Spleen (tissue), 11 donors: ENCODE measurements at regions not wholly inside any gene's neighbourhood (a gene's known extent, or its start where the extent isn't known, plus 50 kb on each side); places are given as distances from the start of the nearest gene placed in this dataset.

Experiments used
- DNase-seq: peaks from one replicate; pipeline ENCODE4 v3.0.0-alpha.2; 2020
- H3K27ac ChIP-seq, 8 donors: fragments of 200-600 bp; sonication (generic) in 7 of 8; 1 replicate in 4 of 8; 2 replicates in 4 of 8; pipeline versions ENCODE4 v1.5.0 to v1.8.0; 2016 to 2021; ENCODE audit warnings: inconsistent platforms in 4 of 8, mild to moderate bottlenecking in 4 of 8, moderate library complexity in 1 of 8
- H3K27me3 ChIP-seq, 7 donors: fragments of 200-600 bp; sonication (generic) in 6 of 7; replicated peaks in 1 of 7; 1 replicate in 4 of 7; 2 replicates in 3 of 7; pipeline versions ENCODE4 v1.5.0 to v1.8.0; 2016 to 2021; ENCODE audit warnings: inconsistent platforms in 3 of 7, mild to moderate bottlenecking in 1 of 7
- H3K36me3 ChIP-seq, 6 donors: fragments of 200-600 bp; sonication (generic) in 5 of 6; 1 replicate in 4 of 6; 2 replicates in 2 of 6; pipeline versions ENCODE4 v1.5.0 to v1.8.0; 2016 to 2021; ENCODE audit warnings: inconsistent platforms in 2 of 6
- H3K4me1 ChIP-seq, 6 donors: fragments of 200-600 bp; sonication (generic) in 5 of 6; 1 replicate in 3 of 6; 2 replicates in 3 of 6; pipeline versions ENCODE4 v1.5.0 to v1.8.0; 2016 to 2021; ENCODE audit warnings: inconsistent platforms in 3 of 6
- H3K4me3 ChIP-seq, 8 donors: fragments of 200-600 bp; sonication (generic) in 7 of 8; 1 replicate in 4 of 8; 2 replicates in 4 of 8; pipeline versions ENCODE4 v1.5.0 to v1.8.0; 2016 to 2021; ENCODE audit warnings: inconsistent platforms in 4 of 8, mild to moderate bottlenecking in 4 of 8, moderate library complexity in 2 of 8
- H3K9me3 ChIP-seq, 8 donors: fragments of 200-600 bp; sonication (generic) in 7 of 8; 1 replicate in 4 of 8; 2 replicates in 4 of 8; pipeline versions ENCODE4 v1.5.0 to v1.8.0; 2016 to 2021; ENCODE audit warnings: inconsistent platforms in 4 of 8
- CTCF ChIP-seq, 11 experiments: fragments of 200-600 bp in 7 of 11; fragments of 450-650 bp in 4 of 11; sonication (generic) in 4 of 11; IDR thresholded peaks in 8 of 11; conservative IDR thresholded peaks in 3 of 11; 1 replicate in 7 of 11; 2 replicates in 4 of 11; pipeline versions ENCODE4 v1.4.0 to v1.8.0; 2016 to 2021; ENCODE audit warnings: antibody characterized with exemption in 11 of 11, inconsistent platforms in 4 of 11, mild to moderate bottlenecking in 1 of 11
- POLR2A ChIP-seq, 3 donors: fragments of 450-650 bp; IDR thresholded peaks; one replicate each; pipeline ENCODE4 v1.5.1; 2017; ENCODE audit warnings: antibody characterized with exemption in 3 of 3, mild to moderate bottlenecking in 1 of 3
- POLR2AphosphoS5 ChIP-seq, 3 donors: sonication (generic); formaldehyde crosslinking; IDR thresholded peaks; one replicate each; pipeline ENCODE4 v1.5.1; 2017; ENCODE audit warnings: antibody characterized with exemption in 3 of 3
- WGBS, 5 donors: extraction: QIAGEN DNeasy Blood & Tissue Kit in 3 of 5; methylation state at CpG; one replicate each; pipeline versions ENCODE4 v1.1.5 to v1.1.7; 2013 to 2018; 5-methylcytosine and 5-hydroxymethylcytosine counted together
- intact Hi-C: fragments of 100-400 bp; cut with DNase I; formaldehyde crosslinking; loops from one replicate; pipeline ENCODE4 v1.15.0; 2023; ENCODE audit warnings: low total_unique reads
- donor health status: healthy with polysubstance abuse.
- donor health status: DM: no; HTN: no; CAD: no; lungs with moderate emphysema.
- donor health status: DM: no; HTN: no; CAD: no.
- donor health status: Bipolar disorder and iron deficiency.
- donor health status: healthy.
- donor health status: DM: no; HTN: no; CAD: no.
- donor health status: DM: yes; HTN: yes; CAD: no.

- DNase-seq = no peak
- intact Hi-C loops = no loop called here
- Histone ChIP-seq H3K36me3 (peaks cover 3 to 93% (median 34%) of the 10 kb centered on the region in 6 donors), H3K27ac (peak overlapping the region in 6 of 8 donors; percentile 18 to 72 (median 60)), H3K27me3 (no peaks in the 10 kb centered on the region), H3K4me1 (peaks cover 9 to 58% (median 34%) of the 10 kb centered on the region in 6 donors), H3K9me3 (no peaks in the 10 kb centered on the region), H3K4me3 (no peak overlapping the region)
- WGBS, 5 donors = 51 to 68% (median 60%) methylated on average over 5 of the region's 5 CpGs
- peak in 1 of 3 donors; percentile 17 for TF ChIP-seq POLR2AphosphoS5 (IDR thresholded peaks at IDR 0.05)
- no peak for TF ChIP-seq POLR2A (IDR thresholded peaks at IDR 0.05)
- no peak for TF ChIP-seq CTCF (IDR thresholded peaks at IDR 0.05 in 8 of 11, conservative IDR thresholded peaks at IDR 0.05 in 3 of 11)
These were observed 152.8 kb upstream of the RIPOR2 start for GRCh38 chr6:25088513-25088912.

- Histone ChIP-seq H3K4me3 (no peak overlapping the region), H3K27me3 (no peaks in the 10 kb centered on the region), H3K4me1 (peaks cover 9 to 58% (median 34%) of the 10 kb centered on the region in 6 donors), H3K9me3 (no peaks in the 10 kb centered on the region), H3K27ac (peak overlapping the region in 4 of 8 donors; percentile 32 to 72 (median 58)), H3K36me3 (peaks cover under 1 to 93% (median 31%) of the 10 kb centered on the region in 6 donors)
- intact Hi-C loops = no loop called here
- TF ChIP-seq CTCF (IDR thresholded peaks at IDR 0.05 in 8 of 11, conservative IDR thresholded peaks at IDR 0.05 in 3 of 11) (no peak), POLR2AphosphoS5 (IDR thresholded peaks at IDR 0.05) (no peak), POLR2A (IDR thresholded peaks at IDR 0.05) (no peak)
- WGBS, 5 donors = 26 to 75% (median 38%) methylated on average over 2 of the region's 2 CpGs
- no peak for DNase-seq
These were observed 153.7 kb upstream of the RIPOR2 start for GRCh38 chr6:25089442-25089841.

GRCh38 chr6:25094726-25095125, 159.0 kb upstream of the RIPOR2 start:
- Histone ChIP-seq H3K4me3 (no peak overlapping the region), H3K9me3 (no peaks in the 10 kb centered on the region), H3K4me1 (peaks cover 0 to 8% (median under 1%) of the 10 kb centered on the region in 6 donors), H3K27ac (peak overlapping the region in 2 of 8 donors; percentile 2 to 8), H3K27me3 (no peaks in the 10 kb centered on the region), H3K36me3 (peaks cover 3 to 98% (median 41%) of the 10 kb centered on the region in 6 donors)
- TF ChIP-seq POLR2AphosphoS5 (IDR thresholded peaks at IDR 0.05) (peak in 1 of 3 donors; percentile 72), POLR2A (IDR thresholded peaks at IDR 0.05) (no peak), CTCF (IDR thresholded peaks at IDR 0.05 in 8 of 11, conservative IDR thresholded peaks at IDR 0.05 in 3 of 11) (no peak)
- DNase-seq = no peak
- intact Hi-C loops = no loop called here
- 59 to 66% (median 62%) methylated on average over 4 of the region's 4 CpGs for WGBS, 5 donors

GRCh38 chr6:25100288-25100687, 164.5 kb upstream of the RIPOR2 start:
- Histone ChIP-seq H3K27ac (no peak overlapping the region), H3K36me3 (peaks cover 0 to 94% (median 32%) of the 10 kb centered on the region in 6 donors), H3K9me3 (no peaks in the 10 kb centered on the region), H3K4me3 (no peak overlapping the region), H3K27me3 (no peaks in the 10 kb centered on the region), H3K4me1 (peaks cover 0 to 10% (median 0%) of the 10 kb centered on the region in 6 donors)
- no peak for DNase-seq
- TF ChIP-seq POLR2AphosphoS5 (IDR thresholded peaks at IDR 0.05) (no peak), POLR2A (IDR thresholded peaks at IDR 0.05) (no peak)
- 59 to 91% (median 80%) methylated on average over 4 of the region's 4 CpGs for WGBS, 5 donors
- intact Hi-C loops = no loop called here
